ENCODE measurements at regions not wholly inside any gene's neighbourhood (a gene's known extent, or its start where the extent isn't known, plus 50 kb on each side); places are given as distances from the start of the nearest gene placed in this dataset.
A peak's percentile ranks its signal among the peaks of the same experiment; 100 is the strongest.

- no peak for DNase-seq (ENCODE audit: low spot score)
These were observed 203.1 kb downstream of the CBLN1 start for GRCh38 chr16:49078571-49078970.

GRCh38 chr16:49078104-49078503 lies 203.5 kb downstream of the CBLN1 start:
- DNase-seq (ENCODE audit: low spot score): no peak

DNA sequence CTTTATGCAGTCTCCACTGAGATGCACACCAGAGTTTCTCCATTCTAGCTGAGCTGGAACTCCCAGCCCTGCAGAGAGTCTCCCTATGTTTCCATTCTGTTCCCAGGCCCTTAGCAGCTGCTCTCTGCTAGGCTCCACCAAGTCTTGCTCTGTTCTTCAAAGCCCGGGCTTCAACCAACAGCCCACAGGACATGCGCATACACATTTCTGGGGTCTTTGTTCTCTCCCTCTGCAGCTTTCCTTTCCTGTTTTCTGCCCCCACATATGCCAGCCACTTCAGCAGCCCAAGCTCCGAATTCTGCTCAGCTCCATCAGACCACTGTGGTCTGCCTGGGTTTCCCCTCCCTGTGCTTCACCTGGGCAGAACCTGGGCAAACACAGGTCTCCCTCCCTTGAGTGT lies 205.9 kb downstream of the CBLN1 start:
- DNase-seq (ENCODE audit: low spot score): no peak

GRCh38 chr16:49068224-49068623 lies 213.4 kb downstream of the CBLN1 start:
- DNase-seq (ENCODE audit: low spot score): no peak

DNA sequence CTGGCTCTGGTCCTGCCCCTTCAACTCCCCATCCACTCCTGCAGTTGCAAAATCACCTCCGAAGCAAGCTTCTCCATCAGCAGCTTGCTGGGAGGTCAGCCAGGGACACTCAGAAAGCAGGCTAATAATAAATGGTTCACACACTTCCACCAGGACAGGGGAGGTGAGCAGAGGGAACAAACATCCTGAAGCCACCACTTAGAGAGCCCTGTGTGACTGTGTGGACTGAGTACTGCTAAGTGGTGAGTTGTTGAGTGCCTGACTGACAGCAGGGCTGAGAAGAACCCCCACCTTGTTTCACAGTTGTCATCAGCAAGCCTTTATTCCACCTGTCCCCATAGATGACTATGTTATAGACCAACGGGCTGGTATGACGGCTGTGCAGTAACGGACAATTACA lies 213.9 kb downstream of the CBLN1 start:
- no peak for DNase-seq (ENCODE audit: low spot score)

DNA sequence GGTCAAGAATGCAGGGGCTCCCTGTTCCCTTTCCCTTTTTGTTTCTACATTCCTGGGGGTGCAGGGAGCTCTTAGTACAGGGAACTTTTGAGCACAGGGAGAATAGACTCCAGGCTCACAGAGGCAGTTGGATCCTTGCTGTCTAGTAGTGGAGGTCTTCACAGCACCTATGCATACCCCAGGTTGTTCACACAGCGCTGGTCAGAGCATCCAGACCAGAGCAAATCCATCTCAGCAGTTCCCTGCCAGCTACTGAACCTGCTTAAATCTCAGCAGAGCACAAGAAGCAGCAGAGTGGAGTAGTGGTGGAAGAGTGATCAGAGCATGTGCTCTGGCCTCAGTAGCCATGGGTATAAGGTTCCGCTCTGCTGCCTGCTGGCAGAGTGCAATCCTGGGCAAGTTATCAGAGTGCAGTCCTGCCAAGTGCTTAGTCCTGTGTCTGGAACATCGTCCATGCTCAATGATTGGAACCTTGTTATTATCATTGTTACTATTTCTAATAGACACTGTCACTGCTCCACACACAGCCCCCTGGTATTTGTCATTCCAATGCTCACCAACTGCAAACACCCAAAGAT lies 220.4 kb downstream of the CBLN1 start:
- no peak for DNase-seq (ENCODE audit: low spot score)

GRCh38 chr16:49060728-49061127 lies 220.9 kb downstream of the CBLN1 start:
- DNase-seq (ENCODE audit: low spot score): no peak

- no peak for DNase-seq (ENCODE audit: low spot score)
These were observed 223.3 kb downstream of the CBLN1 start for GRCh38 chr16:49058382-49058781.

DNA sequence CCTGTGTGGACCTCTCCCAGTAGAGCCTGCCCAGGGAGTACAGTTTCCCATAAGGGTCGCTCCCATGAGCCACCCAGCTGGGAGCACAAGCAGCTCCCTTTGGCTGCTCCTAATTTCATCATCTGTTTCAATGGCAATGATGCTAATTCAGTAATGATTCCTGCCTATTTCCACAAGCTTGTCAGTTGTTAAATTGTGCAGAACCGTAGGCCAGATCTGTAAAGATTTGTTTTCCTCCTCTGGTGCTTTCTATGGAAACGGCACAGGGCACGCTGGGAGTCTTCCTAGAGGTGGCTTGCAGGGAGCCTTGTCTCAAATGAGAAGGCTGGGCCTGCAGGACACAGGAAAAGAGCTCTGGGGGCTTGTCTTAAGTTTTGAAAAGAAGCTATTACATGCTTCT lies 223.7 kb downstream of the CBLN1 start:
- DNase-seq (ENCODE audit: low spot score): no peak

- no peak for DNase-seq (ENCODE audit: low spot score)
These were observed 224.2 kb downstream of the CBLN1 start for GRCh38 chr16:49057391-49057790.

GRCh38 chr16:49056546-49056945 lies 225.1 kb downstream of the CBLN1 start:
- no peak for DNase-seq (ENCODE audit: low spot score)

GRCh38 chr16:49055824-49056545 lies 225.7 kb downstream of the CBLN1 start:
- DNase-seq (ENCODE audit: low spot score): no peak

- DNase-seq (ENCODE audit: low spot score): no peak
These were observed 226.3 kb downstream of the CBLN1 start for GRCh38 chr16:49055291-49055690.

DNA sequence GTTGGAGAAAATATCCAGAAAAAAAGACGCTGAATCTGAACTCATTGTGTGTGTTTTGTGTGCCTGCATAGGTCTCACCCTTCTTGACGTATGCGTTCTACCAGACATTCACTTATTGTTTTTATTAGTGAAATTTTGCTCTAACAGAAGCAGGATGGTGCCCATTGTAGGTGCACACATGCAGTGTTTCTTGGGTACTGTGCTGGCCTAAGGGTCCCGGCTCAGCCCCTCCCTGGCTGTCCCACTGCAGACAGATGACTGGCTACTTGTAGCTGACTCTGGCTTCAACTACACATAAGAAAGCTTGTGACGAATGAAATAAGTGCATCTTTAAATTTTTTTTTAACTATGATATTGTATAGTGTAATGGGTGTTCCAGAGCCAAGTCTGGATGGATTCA lies 227.0 kb downstream of the CBLN1 start:
- no peak for DNase-seq (ENCODE audit: low spot score)

DNA sequence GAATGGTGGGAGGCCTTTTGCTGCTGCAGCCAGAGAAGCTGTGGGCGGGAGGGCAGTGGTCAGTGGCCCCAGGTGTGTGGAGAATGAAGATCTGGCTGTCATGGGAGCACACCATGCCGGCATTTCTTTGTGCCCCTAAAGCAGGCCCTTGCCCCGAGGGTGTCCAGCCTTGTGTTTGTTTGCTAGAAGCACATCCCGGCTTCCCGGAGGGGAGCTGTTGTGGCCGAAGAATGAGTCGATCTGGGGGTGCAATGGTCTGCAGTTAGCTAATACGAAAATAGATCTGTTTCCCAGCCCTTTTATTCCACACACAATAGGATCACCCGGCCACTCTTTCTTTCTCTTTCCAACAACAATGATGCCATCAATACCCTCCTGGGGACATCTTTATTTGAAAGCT lies 228.8 kb downstream of the CBLN1 start:
- no peak for DNase-seq (ENCODE audit: low spot score)

DNA sequence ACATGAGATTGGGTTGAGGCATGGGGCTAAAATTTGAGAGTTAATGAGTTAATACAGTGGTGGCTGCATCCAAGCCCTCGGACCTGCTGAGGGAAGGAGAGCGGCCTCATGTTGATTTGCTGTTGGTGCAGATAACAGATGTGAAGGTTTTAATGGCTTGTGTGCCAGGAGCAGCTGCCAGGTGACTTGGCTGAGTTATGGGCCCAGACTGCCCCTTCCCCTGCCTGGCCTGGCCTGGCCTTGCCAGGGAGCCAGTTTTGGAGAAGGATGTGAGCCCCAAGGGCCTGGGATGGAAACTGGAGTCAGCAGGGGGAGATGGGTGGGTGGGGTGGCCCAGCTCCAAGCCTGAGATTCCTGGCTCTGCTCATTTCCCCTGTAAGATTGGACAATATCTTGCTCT lies 230.1 kb downstream of the CBLN1 start:
- no peak for DNase-seq (ENCODE audit: low spot score)

GRCh38 chr16:49050607-49051006 lies 231.0 kb downstream of the CBLN1 start:
- DNase-seq (ENCODE audit: low spot score): peak; percentile 26

DNA sequence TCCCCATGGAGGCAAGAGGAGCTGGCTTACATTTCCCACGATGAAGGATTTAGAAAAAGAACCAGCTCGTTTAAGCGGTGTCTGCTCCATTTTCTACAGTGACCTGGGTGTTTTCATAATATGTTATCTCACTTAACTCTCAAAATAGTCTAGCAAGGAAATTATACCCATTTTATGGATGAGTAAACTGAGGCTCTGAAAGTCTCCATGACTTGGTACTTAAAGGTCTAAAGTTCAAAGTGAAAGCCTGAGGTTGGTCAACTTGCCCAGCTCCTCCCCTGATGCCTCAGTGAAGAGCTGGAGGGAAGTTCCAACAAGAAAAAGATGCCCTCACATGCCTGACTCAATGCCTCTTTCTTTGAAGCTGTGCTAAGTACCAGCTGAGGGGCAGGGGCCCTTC lies 232.0 kb downstream of the CBLN1 start:
- no peak for DNase-seq (ENCODE audit: low spot score)

- no peak for DNase-seq (ENCODE audit: low spot score)
These were observed 232.4 kb downstream of the CBLN1 start for GRCh38 chr16:49049191-49049590.

GRCh38 chr16:49048557-49048956 lies 233.1 kb downstream of the CBLN1 start:
- no peak for DNase-seq (ENCODE audit: low spot score)

DNA sequence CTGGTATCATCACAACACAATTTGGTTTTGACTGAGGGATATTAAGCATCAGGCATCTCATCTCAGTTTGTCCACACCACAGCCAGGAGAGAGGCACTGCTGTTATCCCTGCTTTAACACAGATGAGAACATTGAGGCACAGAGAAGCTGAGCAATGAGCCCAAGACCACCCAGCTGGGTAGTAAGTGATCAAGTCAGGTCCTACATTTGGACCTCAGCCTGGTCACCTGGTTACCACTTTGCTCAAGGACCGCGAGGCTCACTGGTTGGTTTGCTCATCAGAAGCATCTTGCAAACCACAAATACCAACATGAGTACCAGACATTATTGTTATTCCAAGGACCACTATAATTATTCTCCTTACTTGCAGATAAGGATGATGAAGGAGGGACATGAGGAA lies 245.5 kb downstream of the CBLN1 start:
- DNase-seq (ENCODE audit: low spot score): no peak

DNA sequence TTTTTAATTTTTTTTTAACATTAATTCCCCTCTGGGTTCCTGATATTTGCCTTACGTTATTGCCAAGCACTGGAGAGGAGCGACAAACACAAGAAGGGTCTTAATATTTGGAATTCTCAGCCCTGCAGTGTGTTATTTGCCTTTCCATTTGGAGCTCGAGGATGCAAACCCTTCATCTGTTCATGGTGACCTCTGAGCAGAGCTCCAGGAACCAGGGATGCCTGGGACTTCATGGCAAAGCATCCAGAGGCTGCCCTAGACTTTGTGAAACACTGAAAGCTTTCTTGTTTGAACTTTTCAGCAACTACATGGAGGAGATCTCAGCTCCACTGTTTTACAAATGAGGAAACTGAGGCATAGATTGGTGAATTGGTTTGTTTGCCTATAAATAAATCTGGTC lies 254.2 kb downstream of the CBLN1 start:
- no peak for DNase-seq (ENCODE audit: low spot score)

DNA sequence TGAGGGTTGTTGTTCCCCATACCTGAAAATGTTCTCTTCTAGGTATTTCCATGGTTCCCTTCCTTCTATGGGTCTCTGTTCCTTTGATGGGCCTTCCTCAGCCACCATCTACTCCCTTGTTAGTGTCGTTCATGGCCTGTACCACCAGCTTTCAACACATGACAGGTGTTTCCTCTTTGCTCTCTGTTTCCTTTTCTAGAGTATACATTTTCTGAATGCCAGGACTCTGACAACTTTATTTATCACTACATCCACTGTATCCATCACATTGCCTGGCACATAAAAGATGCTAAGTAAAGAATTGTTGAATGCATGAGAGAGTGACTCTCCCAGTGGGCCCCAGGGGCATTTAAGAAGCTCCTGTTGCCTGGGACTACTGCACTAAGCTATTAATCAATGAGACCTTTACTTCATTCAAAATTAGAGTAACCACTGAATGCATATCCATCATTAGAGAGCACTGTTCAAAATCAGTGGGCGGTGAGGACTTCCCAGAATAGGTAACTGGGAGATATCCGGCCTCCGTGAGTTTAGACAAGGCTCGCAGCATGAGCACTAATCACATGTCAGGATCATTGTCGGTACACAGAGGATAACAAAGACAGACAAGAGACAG lies 255.0 kb downstream of the CBLN1 start:
- no peak for DNase-seq (ENCODE audit: low spot score)

DNA sequence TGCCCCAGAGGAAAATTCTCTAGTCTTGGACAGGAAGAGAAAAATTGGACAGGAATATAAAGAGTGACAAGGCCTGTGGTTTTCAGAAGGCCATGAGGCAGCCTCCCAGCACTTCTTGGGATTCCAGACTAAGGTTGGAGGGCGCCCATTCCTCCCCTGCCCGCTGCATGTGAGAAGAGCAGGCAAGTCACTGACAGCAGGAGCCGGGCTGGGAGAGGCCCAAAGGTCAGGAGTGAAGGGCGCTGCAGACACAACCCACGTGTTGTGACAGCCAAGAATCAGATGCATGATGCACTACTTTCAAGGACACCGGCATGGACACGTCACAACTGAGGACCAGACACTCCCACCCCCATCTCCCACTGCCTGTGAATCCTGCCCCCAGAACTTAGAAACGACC lies 256.7 kb downstream of the CBLN1 start:
- no peak for DNase-seq (ENCODE audit: low spot score)

Measured in mucosa of gallbladder (tissue), 1 donor.